Neural cell (in vitro differentiated cells): ENCODE measurements at regions not wholly inside any gene's neighbourhood (a gene's known extent, or its start where the extent isn't known, plus 50 kb on each side); places are given as distances from the start of the nearest gene placed in this dataset.

Source experiments
- EP300 ChIP-seq: fragments of 450-650 bp; conservative IDR thresholded peaks from 2 replicates; pipeline ENCODE4 v1.6.1; 2014; ENCODE audit warnings: antibody characterized with exemption, mild to moderate bottlenecking, moderate library complexity; ENCODE audit not compliant: poor library complexity, severe bottlenecking
- EZH2 ChIP-seq: fragments of 200-600, 300-800 bp; shearing (Covaris generic), sonication (generic); IDR thresholded peaks from 2 replicates; pipeline ENCODE4 v1.6.1; 2014; ENCODE audit warnings: antibody characterized with exemption, low read length, borderline replicate concordance, mild to moderate bottlenecking; ENCODE audit not compliant: insufficient read depth, poor library complexity, severe bottlenecking
- MXI1 ChIP-seq: fragments of 450-650 bp; conservative IDR thresholded peaks from 2 replicates; pipeline ENCODE4 v1.6.1; 2014; ENCODE audit warnings: antibody characterized with exemption, mild to moderate bottlenecking; ENCODE audit not compliant: poor library complexity, severe bottlenecking
- POLR2AphosphoS5 ChIP-seq: IDR thresholded peaks from 2 replicates; pipeline ENCODE4 v1.6.1; 2012
- TAF1 ChIP-seq: IDR thresholded peaks from 2 replicates; pipeline ENCODE4 v1.6.1; 2012; ENCODE audit warnings: low read depth
- TF ChIP-seq, protein P1 (sequence below): fragments of 450-650 bp; IDR thresholded peaks from 2 replicates; pipeline ENCODE4 v1.5.1; 2014; ENCODE audit warnings: antibody characterized with exemption, mild to moderate bottlenecking, moderate library complexity; ENCODE audit not compliant: poor library complexity, severe bottlenecking

DNA sequence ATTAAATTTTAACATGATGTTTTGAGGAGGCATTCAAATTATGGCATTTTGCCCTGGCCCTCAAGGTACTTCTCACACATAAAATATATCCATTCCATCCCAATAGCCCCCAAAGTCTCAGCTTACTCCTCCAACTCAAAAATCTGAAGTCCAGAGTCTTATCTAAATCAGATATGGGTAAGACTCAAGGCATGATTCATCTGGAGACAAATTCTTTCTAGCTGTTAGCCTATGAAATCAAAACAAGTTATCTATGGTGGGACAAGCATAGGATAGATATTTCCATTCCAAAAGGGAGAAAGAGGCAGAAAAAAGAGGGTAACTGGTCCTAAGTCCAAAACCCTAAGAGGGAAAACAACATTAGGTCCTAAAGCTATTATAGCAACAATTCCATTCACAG, 408.4 kb downstream of the ZNF608 start:
- no peak for TF ChIP-seq POLR2AphosphoS5
- TF ChIP-seq, protein P1, sequence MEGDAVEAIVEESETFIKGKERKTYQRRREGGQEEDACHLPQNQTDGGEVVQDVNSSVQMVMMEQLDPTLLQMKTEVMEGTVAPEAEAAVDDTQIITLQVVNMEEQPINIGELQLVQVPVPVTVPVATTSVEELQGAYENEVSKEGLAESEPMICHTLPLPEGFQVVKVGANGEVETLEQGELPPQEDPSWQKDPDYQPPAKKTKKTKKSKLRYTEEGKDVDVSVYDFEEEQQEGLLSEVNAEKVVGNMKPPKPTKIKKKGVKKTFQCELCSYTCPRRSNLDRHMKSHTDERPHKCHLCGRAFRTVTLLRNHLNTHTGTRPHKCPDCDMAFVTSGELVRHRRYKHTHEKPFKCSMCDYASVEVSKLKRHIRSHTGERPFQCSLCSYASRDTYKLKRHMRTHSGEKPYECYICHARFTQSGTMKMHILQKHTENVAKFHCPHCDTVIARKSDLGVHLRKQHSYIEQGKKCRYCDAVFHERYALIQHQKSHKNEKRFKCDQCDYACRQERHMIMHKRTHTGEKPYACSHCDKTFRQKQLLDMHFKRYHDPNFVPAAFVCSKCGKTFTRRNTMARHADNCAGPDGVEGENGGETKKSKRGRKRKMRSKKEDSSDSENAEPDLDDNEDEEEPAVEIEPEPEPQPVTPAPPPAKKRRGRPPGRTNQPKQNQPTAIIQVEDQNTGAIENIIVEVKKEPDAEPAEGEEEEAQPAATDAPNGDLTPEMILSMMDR: no peak
- TF ChIP-seq EP300: no peak
- no peak for TF ChIP-seq EZH2
- no peak for TF ChIP-seq MXI1
- TF ChIP-seq TAF1: no peak
